HG02938 (cell line): ENCODE measurements at regions not wholly inside any gene's neighbourhood (a gene's known extent, or its start where the extent isn't known, plus 50 kb on each side); places are given as distances from the start of the nearest gene placed in this dataset.
"Not testable (repeated sequence)": the region's sequence is repeated elsewhere in the genome, so short reads cannot be mapped to it uniquely, and the experiment has no call there.

Source experiments
- ATAC-seq: cut with Tn5 transposase; IDR thresholded peaks from one replicate; pipeline ENCODE4 v1.9.1; 2021; ENCODE audit warnings: mild to moderate bottlenecking, moderate library complexity; ENCODE audit not compliant: unreplicated experiment

DNA sequence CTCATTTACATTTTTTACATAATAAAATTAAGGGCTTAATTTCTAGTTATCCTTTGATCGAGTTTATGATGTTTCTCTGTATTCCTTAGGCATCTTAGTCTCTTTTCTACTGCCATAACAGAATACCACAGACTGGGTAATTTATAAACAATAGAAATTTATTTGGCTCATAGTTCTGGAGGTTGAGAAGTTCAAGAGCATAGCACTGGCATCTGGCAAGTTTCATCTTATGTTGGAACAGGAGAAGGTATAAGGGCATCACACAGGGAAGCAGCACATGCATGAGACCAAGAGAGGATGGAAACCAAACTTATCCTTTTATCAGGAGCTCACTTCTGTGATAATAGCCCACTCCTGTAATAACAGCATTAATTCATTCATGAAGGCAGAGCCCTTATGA, 284.9 kb upstream of the COX7C start:
- no peak for ATAC-seq

DNA sequence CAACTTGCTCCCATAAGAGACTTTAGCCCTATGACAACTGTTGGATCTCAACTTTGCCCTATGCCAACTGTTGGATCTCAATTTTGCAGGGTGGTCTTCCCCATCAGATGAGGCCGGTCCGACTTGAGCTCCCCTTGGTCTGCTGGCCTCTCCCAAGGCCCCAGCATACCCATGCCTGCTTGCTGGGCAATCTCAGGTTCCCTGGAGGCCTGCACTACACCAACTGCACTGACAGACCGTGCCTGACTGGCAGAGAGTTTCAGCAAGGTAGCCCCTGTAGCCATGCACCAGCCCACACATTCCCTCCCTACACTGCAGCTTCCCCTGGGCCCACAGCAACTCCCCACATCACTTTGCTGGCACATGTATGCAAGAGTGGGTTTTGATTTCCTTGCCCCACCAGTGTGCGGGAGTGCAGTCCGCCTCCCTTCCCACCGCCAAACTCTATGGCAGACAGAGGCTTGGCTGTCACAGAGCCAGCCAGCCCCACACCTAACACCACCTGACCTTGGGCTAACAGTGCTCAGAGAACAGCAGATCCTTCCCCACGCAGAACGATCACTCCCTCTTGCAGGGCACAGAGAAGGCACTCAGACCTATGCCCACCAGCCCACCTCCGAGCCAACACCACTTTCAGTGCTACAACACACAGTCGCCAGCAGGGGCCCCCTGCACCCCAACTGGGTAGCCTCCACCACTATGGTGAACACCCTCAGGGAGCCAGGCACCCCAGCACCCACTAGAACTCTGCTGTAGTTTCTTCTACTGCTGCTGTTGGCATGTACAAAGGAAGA, 279.9 kb upstream of the COX7C start:
- ATAC-seq: no peak

DNA sequence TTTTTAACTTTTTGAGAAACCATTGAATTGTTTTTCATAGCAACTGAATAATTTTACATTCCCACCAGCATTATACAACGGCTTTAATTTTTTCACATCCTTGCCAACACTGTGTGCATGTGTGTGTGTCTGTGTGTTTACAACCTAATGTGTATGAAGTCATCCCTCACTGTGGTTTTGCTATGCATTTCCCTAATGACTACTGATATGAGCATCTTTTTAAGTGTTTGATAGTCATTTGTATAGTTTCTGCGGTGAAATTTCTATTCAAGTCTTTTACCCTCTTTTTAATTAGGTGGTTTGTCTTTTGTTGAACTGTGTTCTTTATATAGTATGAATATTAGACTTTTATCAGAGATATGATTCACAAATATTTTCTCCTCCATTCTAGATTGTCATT, 263.1 kb upstream of the COX7C start:
- peak; percentile 91 for ATAC-seq

DNA sequence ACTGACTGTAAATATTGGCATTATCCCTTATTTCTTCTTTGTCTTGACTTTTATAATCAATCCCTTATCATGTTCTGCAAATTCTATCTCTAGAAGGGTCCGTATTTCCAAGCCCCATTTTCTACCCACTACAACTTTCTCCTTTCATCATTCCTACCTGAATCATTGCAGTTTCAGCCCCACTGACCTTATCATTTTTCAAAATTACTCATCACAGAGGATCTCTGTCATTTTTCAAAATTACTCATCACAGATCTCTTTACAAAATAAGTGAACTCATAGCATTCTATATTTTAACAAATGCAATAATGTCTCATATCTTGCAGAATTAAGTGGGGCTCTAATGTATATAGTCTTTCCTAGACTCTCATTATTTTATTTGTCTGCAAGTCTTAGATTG, 256.9 kb upstream of the COX7C start:
- peak; percentile 54 for ATAC-seq

DNA sequence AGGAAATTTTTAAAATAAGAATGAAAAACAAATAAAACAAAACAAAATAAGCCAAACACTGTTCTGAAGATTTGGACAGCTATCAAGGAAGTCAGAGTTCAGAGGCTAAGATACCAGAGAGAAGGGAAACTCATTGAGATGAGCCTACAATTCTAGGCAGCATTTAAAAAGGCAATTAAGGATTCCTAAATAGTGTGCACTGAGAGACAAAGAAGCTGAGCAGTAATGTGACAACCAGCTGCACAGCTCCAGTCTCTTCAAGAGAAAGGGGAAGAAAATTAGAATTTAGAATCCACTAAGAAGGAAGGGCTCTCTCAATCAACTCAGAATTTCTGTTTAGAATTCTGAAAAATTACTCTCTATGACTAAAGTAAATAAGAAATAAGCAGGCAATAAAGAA, 246.7 kb upstream of the COX7C start:
- ATAC-seq: no peak

DNA sequence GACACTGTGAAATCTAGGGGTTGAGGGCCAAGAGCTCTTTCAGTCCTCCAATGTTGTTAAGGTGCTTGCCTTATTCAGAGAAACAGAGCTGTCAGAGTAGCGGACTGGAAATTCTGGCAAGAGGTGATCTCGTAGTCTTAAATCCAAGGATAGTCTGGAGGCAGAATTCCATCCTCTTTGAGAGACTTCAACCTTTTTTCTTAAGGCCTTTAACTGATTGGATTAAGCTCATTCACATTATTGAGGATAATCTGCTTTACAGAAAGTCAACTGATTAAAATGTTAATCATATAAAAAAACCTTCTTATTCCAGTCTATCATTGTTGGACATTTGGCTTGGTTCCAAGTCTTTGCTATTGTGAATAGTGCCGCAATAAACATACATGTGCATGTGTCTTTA, 243.1 kb upstream of the COX7C start:
- ATAC-seq: no peak

DNA sequence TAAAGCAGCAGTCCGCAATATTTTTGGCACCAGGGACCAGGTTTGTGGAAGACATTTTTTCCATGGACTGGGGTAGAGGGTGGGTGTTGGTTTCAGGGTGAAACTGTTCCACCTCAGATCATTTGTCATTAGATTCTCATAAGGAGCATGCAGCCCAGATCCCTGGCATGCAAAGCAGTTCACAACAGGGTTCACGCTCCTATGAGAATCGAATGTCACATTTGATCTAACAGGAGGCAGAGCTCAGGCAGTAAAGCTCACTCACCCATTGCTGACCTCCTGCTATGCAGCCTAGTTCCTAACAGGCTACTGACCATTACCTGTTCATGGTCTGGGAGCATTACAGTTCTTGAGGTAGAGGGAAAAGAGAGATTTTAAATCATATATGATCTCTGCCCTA, 241.5 kb upstream of the COX7C start:
- no peak for ATAC-seq

DNA sequence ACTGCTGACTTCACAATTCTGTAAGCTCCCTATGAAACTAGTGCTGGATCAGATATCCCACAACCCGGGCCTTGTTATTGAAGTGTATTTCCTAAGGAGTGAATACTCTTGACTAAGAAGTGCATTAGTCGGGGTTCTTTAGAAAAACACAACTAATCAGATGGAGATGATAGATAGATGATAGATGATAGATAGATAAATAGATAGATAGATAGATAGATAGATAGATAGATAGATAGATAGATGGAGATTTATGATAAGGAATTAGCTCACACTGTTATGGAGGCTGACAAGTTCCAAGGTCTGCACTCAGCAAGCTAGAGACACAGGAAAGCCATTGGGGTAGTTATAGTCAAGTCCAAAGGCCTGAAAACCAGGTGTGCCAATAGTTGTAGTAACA, 214.6 kb upstream of the COX7C start:
- no peak for ATAC-seq

DNA sequence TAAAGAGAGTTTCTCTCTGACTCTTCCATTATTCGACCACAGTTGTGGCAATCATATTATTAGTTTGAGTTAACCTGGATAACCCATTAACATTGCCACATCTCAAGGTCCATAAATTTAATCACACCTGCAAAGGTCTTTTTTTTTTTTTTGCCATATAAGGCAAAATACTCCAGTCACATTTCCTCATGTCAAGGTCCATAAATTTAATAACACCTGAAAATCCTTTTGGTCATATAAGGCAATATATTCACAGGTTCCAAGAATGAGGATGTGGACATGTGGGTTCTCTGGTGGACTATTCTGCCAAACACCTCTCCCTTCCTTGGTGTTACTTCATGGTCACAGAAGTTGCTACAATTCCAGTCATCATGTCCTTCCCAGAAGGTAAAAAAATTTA, 213.5 kb upstream of the COX7C start:
- no peak for ATAC-seq

DNA sequence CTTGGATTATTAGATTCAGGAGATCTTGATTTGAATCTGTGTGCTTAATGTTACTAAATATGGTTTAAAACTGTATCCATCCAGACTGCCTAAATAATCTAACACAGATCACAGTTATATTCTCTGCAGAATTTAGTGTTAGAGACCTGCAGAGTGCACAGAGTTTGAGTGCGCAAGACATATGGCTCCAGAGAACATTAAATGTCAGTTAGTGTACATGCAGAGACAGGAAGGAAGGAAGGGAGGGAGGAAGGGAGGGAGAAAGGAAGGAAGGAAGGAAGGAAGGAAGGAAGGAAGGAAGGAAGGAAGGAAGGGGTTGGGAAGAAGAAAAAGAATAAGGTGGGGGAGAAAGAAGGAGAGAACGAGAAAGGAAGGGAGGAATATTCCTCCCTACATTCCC, 210.0 kb upstream of the COX7C start:
- no peak for ATAC-seq

DNA sequence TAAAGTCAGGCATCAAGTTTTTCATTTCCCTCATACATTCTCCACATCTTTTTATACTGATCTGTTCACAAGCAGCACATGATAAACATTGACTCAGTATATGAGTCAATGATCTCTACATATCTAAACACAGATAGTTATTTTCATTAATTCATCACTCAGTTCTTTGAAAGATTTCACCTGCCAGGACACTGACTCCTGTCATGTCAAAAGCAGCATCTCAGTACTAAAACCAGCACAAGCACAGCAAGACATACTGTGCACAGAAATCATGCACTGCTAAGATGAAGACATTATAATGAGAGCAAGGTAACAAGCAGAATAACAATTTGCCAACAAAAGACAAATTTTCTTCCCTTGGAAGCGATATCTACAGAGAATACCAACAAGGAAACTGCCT, 206.1 kb upstream of the COX7C start:
- no peak for ATAC-seq

DNA sequence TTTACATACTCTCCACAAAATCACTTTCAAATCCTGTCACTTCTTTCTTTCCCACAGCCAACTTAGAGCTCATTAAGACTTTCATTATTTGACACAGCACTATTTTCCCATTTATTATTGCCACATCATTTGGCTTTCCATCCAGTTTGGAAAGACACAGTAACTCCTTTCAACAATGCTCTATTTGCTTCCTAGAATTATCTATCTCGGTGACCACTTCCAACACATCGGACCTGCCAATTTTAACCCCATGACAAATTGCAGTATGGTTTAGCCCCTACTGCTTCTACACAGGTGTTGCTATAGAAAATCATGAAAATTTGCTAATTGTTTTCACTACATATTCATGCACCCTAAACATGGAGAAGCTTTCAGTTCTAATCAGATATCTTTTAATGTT, 190.6 kb upstream of the COX7C start:
- no peak for ATAC-seq

DNA sequence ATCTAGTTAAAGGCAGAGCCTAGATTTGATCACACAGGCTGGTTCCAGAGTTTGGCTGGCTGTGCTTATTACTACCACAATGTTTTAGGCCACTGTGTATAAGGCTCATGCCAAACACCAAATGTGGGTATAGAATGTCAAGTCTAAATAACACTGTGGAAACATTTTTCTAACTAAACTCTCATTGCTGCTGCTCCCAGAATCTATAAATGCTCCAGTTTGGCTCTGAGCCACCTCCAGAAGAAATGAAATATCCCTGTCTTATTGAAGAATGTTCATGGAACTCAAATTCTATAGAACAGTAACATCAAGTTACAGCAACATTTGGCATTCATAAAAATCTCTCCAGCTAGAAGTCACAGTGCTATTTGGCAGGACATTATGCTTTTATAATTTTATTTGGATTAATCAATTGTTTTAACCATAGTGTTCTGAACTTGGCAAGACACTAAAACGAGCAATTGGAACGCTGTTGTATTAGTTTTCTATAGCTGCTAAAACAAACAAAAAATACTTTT, 178.1 kb upstream of the COX7C start:
- ATAC-seq: no peak

DNA sequence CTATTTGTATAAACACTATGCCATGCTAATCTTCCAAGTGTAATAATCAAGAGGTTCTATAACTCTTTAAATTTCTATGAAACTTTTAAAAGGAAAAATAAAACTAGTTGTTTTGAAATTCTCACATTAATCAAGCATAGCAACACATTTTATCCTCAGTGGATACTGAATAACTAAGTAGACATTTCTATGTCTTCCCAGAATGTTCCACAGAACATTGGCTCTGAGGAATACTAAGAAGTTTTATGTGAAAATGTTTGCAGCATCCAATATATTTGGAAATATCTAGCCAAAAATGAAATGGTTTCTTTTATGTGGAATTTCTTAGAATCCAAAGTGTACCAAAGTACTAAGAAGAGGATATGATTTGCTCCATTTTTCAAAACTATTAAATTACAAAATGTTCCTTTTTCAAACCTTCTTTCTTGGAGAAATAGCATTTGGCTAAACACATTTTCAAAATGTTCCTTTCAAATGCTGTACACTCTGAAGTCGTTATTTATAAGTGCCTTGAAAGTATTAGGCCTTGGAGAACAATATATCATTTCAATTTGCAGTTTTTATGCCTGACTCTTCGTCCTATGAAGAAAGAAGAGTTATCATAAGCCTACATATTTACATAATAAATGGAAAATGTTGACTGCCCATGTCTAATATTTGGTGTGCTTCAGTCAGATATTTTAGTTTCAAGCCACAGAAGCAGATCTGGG, 175.6 kb upstream of the COX7C start:
- no peak for ATAC-seq

DNA sequence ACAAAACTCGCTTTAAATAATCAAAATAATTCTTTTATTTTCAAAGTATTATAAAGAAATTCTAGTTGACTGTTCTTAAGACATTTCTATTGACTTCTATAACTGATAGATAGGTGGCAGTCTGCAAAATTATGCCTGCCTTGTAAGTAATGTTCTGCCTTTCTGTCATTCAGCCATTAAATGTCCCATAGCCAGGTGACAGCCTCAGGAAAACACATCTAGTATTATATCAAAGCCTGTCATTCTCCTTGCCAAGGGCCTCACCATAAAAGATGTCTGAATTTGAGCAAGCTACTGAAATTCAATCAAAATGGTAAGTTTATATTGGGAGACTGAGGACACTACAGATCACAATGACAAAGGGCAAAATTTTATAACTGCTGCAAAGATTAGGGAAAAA, 170.4 kb upstream of the COX7C start:
- no peak for ATAC-seq

DNA sequence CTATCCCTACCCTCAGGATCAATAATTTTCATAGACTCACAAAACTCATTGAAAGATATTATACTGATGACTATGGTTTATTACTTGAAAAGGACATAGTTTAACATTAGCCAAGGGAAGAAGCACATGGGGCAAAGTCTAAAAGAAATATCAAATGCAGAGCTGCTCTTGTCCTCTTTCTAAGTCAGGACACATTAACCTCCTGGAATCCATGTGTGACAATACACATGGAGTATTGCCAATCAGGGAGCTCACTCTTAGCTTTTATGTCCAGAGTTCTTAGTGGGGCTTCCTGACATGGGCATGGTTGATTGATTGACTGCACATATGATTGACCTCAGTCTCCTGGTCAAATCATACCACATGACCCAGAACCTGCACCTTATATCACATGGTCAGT, 165.5 kb upstream of the COX7C start:
- no peak for ATAC-seq

DNA sequence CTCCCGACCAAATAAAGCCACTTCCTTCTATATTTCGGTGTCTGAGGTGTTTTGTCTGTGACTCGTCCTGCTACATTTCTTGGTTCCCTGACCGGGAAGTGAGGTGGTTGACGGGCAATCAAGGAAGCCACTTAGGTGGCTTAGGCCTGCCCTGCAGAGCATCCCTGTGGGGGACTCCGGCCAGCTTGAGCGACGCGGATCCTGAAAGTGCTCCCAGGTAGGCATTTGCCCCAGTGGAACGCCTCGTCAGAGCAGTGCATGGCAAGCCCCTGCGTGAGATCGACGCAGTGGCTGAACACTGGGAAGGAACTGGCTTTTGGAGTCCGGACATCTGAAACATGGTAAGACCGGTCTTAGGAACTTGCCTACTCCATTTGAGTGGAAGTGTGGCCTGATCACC, 157.2 kb upstream of the COX7C start:
- ATAC-seq: no peak

DNA sequence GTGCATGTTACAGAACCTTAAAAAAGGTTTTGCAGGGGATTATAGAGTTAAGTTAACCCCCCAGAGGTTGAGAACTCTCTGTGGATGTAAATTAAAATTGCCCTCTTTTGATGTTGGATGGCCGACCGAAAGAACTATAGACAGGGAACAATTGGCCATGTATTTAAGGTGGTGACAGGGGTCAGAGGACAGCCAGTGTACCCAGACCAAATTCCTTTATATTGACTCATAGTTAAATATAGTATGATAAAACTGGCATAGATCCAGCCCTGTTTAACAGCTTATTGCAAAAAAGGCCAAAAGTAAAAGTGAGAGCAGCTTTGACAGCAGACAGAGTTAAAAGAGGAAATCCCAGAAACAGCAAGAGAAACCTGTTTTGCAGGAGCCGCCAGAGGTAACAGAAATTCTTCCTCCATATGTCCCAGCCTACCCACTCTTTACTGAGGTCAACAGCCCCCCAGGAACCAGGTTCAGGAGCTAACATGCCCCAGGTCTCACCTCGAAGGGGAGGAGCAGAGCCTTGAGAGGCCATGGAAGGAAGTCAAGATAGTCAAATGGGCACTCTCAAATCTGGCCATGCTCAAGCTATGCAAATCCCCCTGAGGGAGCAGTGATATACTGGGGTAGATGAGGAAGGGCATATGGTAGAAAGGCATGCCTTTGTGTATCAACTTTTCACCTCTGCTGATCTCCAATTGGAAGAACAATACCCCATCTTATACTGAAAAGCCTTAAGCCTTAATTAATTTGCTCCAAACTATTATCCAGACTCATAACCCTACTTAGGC, 156.4 kb upstream of the COX7C start:
- ATAC-seq: no peak

DNA sequence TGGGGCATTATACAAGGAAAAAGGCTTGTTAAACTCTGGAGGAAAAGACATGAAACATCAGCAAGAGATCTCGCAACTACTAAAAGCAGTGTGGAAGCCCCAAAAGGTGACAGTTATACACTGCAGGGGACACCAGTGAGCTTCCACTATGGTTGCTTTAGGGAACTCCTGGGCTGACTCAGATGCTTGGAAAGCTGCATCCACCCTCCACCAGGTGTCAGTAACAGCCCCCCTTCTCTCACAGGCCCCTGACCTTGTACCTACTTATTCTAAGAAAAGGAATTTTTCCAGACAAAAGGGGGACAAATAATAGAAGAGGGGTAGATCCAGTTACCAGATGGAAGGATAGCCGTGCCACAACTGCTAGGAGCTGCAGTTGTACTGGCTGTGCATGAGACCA, 154.4 kb upstream of the COX7C start:
- no peak for ATAC-seq

DNA sequence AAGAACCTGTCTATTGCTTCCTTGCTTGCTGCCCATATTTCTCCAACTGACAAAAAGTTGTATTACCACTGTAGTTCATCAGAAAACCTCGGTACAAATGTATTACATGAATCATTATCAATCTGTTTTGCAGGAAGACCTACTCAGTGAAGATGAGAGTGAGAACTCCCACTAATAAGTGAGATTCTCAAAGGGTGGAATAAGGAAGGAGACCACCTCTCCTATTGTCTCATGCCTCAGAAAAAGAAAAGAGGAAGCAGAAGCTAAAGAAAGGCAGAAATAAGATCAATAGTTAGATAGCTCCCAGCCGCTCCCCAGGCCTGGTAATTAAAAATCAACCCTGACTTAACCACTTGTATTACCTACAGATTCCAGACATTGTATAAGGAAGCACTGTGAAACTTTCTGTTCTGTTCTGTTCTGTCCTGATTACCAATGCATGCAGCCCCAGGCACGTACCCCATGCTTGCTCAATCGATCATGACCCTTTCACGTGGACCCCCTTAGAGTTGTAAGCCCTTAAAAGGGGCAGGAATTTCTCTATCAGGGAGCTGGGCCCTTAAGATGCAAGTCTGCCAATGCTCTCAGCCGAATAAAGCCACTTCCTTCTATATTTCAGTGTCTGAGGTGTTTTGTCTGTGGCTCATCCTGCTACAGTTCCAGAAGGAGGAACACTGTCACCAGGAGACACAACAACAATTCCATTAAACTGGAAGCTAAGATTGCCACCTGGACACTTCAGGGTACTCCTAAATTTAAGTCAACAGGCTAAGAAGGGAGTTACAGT, 152.5 kb upstream of the COX7C start:
- ATAC-seq: no peak

DNA sequence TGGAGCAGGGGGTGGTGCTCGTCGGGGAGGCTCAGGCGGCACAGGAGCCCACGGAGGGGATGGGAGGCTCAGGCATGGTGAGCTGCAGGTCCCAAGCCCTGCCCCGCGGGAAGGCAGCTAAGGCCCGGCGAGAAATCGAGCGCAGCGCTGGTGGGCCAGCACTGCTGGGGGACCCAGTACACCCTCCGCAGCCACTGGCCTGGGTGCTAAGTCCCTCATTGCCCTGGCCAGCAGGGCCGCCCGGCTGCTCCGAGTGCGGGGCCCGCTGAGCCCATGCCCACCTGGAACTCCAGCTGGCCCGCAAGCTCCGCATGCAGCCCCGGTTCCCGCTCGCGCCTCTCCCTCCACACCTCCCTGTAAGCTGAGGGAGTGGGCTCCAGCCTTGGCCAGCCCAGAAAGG, 151.0 kb upstream of the COX7C start:
- not testable (repeated sequence) for ATAC-seq
